Spleen (tissue), 7 donors: ENCODE measurements at regions not wholly inside any gene's neighbourhood (a gene's known extent, or its start where the extent isn't known, plus 50 kb on each side); places are given as distances from the start of the nearest gene placed in this dataset.

Experiments used
- POLR2A ChIP-seq, 3 donors: fragments of 450-650 bp; IDR thresholded peaks; one replicate each; pipeline ENCODE4 v1.5.1; 2017; ENCODE audit warnings: antibody characterized with exemption in 3 of 3, mild to moderate bottlenecking in 1 of 3
- POLR2AphosphoS5 ChIP-seq, 3 donors: sonication (generic); formaldehyde crosslinking; IDR thresholded peaks; one replicate each; pipeline ENCODE4 v1.5.1; 2017; ENCODE audit warnings: antibody characterized with exemption in 3 of 3
- TF ChIP-seq, protein P1 (sequence below), 11 experiments: fragments of 200-600 bp in 7 of 11; fragments of 450-650 bp in 4 of 11; sonication (generic) in 4 of 11; IDR thresholded peaks in 8 of 11; conservative IDR thresholded peaks in 3 of 11; 1 replicate in 7 of 11; 2 replicates in 4 of 11; pipeline versions ENCODE4 v1.4.0 to v1.8.0; 2016 to 2021; ENCODE audit warnings: antibody characterized with exemption in 11 of 11, inconsistent platforms in 4 of 11, mild to moderate bottlenecking in 1 of 11
- donor health status: DM: no; HTN: no; CAD: no; lungs with moderate emphysema.
- donor health status: DM: no; HTN: no; CAD: no.
- donor health status: DM: no; HTN: no; CAD: no.

GRCh38 chr16:51035110-51035498 lies 116.0 kb downstream of the SALL1 start:
- TF ChIP-seq POLR2AphosphoS5 (IDR thresholded peaks at IDR 0.05) (no peak), POLR2A (IDR thresholded peaks at IDR 0.05) (no peak)
- TF ChIP-seq, protein P1, sequence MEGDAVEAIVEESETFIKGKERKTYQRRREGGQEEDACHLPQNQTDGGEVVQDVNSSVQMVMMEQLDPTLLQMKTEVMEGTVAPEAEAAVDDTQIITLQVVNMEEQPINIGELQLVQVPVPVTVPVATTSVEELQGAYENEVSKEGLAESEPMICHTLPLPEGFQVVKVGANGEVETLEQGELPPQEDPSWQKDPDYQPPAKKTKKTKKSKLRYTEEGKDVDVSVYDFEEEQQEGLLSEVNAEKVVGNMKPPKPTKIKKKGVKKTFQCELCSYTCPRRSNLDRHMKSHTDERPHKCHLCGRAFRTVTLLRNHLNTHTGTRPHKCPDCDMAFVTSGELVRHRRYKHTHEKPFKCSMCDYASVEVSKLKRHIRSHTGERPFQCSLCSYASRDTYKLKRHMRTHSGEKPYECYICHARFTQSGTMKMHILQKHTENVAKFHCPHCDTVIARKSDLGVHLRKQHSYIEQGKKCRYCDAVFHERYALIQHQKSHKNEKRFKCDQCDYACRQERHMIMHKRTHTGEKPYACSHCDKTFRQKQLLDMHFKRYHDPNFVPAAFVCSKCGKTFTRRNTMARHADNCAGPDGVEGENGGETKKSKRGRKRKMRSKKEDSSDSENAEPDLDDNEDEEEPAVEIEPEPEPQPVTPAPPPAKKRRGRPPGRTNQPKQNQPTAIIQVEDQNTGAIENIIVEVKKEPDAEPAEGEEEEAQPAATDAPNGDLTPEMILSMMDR (IDR thresholded peaks at IDR 0.05 in 8 of 11, conservative IDR thresholded peaks at IDR 0.05 in 3 of 11): no peak
